Thyroid gland (tissue), 4 donors: ENCODE measurements at regions not wholly inside any gene's neighbourhood (a gene's known extent, or its start where the extent isn't known, plus 50 kb on each side); places are given as distances from the start of the nearest gene placed in this dataset.
"Not testable (repeated sequence)": the region's sequence is repeated elsewhere in the genome, so short reads cannot be mapped to it uniquely, and the experiment has no call there.

ENCODE experiments used
- DNase-seq, 2 donors: peaks; one replicate each; pipeline ENCODE4 v3.0.0-alpha.2; 2019
- H3K27ac ChIP-seq, 3 donors: fragments of 200-600 bp; sonication (generic); 1 replicate in 2 of 3; 2 replicates in 1 of 3; pipeline ENCODE4 v1.5.1; 2016 to 2019; ENCODE audit warnings: mild to moderate bottlenecking in 1 of 3, moderate library complexity in 1 of 3
- H3K27me3 ChIP-seq: fragments of 200-600 bp; sonication (generic); one replicate; pipeline ENCODE4 v1.5.1; 2019
- H3K36me3 ChIP-seq, 2 donors: fragments of 200-600 bp; sonication (generic); one replicate each; pipeline ENCODE4 v1.5.1; 2016 to 2019
- H3K4me1 ChIP-seq, 2 donors: fragments of 200-600 bp; sonication (generic); one replicate each; pipeline ENCODE4 v1.5.1; 2017 to 2019
- H3K4me3 ChIP-seq, 3 donors: fragments of 200-600 bp; sonication (generic); replicated peaks in 1 of 3; 1 replicate in 2 of 3; 2 replicates in 1 of 3; pipeline ENCODE4 v1.5.1; 2016; ENCODE audit warnings: mild to moderate bottlenecking in 1 of 3
- H3K9me3 ChIP-seq: fragments of 200-600 bp; sonication (generic); one replicate; pipeline ENCODE4 v1.5.1; 2017
- CTCF ChIP-seq, 6 experiments: fragments of 200-600 bp in 3 of 6; fragments of 450-650 bp in 3 of 6; sonication (generic) in 3 of 6; IDR thresholded peaks; one replicate each; pipeline ENCODE4 v1.5.1; 2016 to 2019; ENCODE audit warnings: antibody characterized with exemption in 6 of 6, mild to moderate bottlenecking in 2 of 6, inconsistent platforms in 1 of 6, moderate library complexity in 1 of 6
- POLR2A ChIP-seq, 2 donors: fragments of 450-650 bp; IDR thresholded peaks; one replicate each; pipeline ENCODE4 v1.6.1; 2017; ENCODE audit warnings: antibody characterized with exemption in 2 of 2, mild to moderate bottlenecking in 2 of 2, moderate library complexity in 1 of 2
- WGBS, 2 donors: methylation state at CpG; one replicate each; pipeline ENCODE4 v1.1.5; 2017; 5-methylcytosine and 5-hydroxymethylcytosine counted together
- intact Hi-C: fragments of 100-400 bp; cut with DNase I; formaldehyde crosslinking; loops from one replicate; pipeline ENCODE4 v1.15.1; 2023

DNA sequence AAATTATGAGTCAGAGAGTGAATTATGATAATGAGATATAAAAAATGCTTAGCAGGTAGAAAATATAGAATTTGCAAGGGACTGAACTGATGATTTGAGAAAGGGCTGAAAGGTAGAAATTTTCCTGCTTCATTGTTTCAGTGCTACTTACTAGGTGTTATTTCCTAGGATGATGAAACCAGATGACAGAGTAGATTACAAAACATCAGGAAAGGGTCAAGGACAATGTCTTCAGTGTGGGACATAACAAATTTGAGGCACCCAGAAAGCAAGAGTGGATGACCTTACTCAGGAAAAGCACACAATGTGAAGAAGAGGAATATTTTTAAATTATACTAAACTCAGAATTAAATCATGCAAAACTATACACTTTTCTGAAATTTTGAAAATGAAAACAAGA is 102.1 kb downstream of the SHCBP1 start:
- H3K4me3 ChIP-seq: no peak overlapping the region
- no peak overlapping the region for H3K27ac ChIP-seq
- H3K36me3 ChIP-seq: no peaks in the 10 kb centered on the region
- no peak for DNase-seq
- H3K27me3 ChIP-seq: no peaks in the 10 kb centered on the region
- H3K9me3 ChIP-seq: no peaks in the 10 kb centered on the region
- no peak for TF ChIP-seq POLR2A (IDR thresholded peaks at IDR 0.05)
- TF ChIP-seq CTCF (IDR thresholded peaks at IDR 0.05): no peak
- no peaks in the 10 kb centered on the region for H3K4me1 ChIP-seq
- intact Hi-C loops: no loop called here

DNA sequence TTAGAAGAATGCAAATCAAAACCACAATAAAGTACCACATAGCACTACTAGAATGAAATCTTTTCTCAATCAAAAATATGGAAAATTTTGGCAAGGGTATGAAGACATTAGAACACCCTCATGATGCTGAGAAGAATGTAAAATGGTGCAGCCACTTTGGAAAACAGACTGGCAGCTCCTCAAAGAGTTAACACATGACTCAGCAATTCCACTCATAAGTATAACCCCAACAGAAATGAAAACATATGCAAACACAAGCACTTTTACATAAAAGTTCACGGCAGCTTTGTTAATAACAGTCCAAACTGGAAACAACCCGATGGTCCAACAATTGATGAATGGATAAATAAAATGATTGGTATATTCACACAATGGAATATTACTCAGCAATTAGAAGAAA is 124.5 kb downstream of the SHCBP1 start:
- Histone ChIP-seq H3K27me3 (no peaks in the 10 kb centered on the region), H3K9me3 (no peaks in the 10 kb centered on the region), H3K27ac (no peak overlapping the region), H3K36me3 (no peaks in the 10 kb centered on the region), H3K4me3 (no peak overlapping the region), H3K4me1 (no peaks in the 10 kb centered on the region)
- TF ChIP-seq CTCF (IDR thresholded peaks at IDR 0.05): no peak
- TF ChIP-seq POLR2A (IDR thresholded peaks at IDR 0.05): no peak
- intact Hi-C loops: no loop called here
- no peak for DNase-seq
- 78 to 81% methylated on average over 2 of the region's 2 CpGs for WGBS, 2 donors

DNA sequence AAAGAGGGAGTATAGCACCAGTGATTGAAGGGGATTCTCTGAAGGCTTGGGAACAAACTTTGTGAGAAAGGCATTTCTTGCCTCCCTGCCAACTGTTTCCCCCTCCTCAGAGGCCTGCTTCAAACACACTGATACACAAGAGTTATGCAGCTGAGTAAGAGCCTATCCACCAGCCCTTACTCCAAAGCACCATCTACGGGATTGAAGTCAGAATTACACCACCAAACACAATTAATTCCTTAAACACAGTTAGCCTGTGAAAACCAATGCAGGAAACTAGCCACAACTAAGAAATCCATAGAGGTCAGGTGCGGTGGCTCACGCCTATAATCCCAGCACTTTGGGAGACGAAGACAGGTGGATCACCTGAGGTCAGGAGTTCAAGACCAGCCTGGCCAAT is 138.3 kb downstream of the SHCBP1 start:
- Histone ChIP-seq H3K4me3 (no peak overlapping the region), H3K27me3 (no peaks in the 10 kb centered on the region), H3K36me3 (no peaks in the 10 kb centered on the region), H3K4me1 (no peaks in the 10 kb centered on the region), H3K27ac (no peak overlapping the region), H3K9me3 (no peaks in the 10 kb centered on the region)
- DNase-seq: no peak
- 40 to 50% methylated on average over 4 of the region's 4 CpGs for WGBS, 2 donors
- intact Hi-C loops: no loop called here
- TF ChIP-seq CTCF (IDR thresholded peaks at IDR 0.05) (no peak), POLR2A (IDR thresholded peaks at IDR 0.05) (no peak)

GRCh38 chr16:46466239-46466638 is 154.9 kb downstream of the SHCBP1 start:
- no peak overlapping the region for H3K27ac ChIP-seq
- intact Hi-C loops: no loop called here
- H3K4me3 ChIP-seq: no peak overlapping the region
- no peaks in the 10 kb centered on the region for H3K4me1 ChIP-seq
- WGBS, 2 donors: 74 to 76% methylated on average over 15 of the region's 15 CpGs
- H3K36me3 ChIP-seq: no peaks in the 10 kb centered on the region
- TF ChIP-seq CTCF (IDR thresholded peaks at IDR 0.05) (no peak), POLR2A (IDR thresholded peaks at IDR 0.05) (no peak)
- DNase-seq: no peak
- H3K27me3 ChIP-seq: no peaks in the 10 kb centered on the region
- H3K9me3 ChIP-seq: no peaks in the 10 kb centered on the region

DNA sequence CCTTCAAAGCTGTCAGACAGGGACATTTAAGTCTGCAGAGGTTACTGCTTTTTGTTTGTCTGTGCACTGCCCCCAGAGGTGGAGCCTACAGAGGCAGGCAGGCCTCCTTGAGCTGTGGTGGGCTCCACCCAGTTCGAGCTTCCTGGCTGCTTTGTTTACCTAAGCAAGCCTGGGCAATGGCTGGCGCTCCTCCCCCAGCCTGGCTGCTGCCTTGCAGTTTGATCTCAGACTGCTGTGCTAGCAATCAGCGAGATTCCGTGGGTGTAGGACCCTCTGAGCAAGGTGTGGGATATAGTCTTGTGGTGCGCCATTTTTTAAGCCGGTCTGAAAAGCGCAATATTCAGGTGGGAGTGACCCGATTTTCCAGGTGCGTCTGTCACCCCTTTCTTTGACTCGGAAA is 166.4 kb downstream of the SHCBP1 start:
- H3K9me3 ChIP-seq, H3K36me3 ChIP-seq, DNase-seq, H3K4me1 ChIP-seq, H3K27me3 ChIP-seq, intact Hi-C loops, H3K4me3 ChIP-seq, H3K27ac ChIP-seq: not testable (repeated sequence)
- WGBS, 2 donors: 62 to 71% methylated on average over 9 to 10 of the region's 10 CpGs
